CD4-positive, alpha-beta T cell (primary cell): ENCODE measurements at regions not wholly inside any gene's neighbourhood (a gene's known extent, or its start where the extent isn't known, plus 50 kb on each side); places are given as distances from the start of the nearest gene placed in this dataset.

Experiments
- ATAC-seq: fragments of 200-7000 bp; cut with Tn5 transposase; one replicate; pipeline ENCODE4 v1.10.0; 2022; ENCODE audit warnings: mild to moderate bottlenecking; ENCODE audit not compliant: poor library complexity
- CTCF ChIA-PET: fragments of 350-600 bp; sonication (Branson Sonifier 250); formaldehyde crosslinking; loops from one replicate; lab custom pipeline; 2021; ENCODE audit warnings: antibody characterized with exemption, inconsistent platforms; lab: Charles Lee
- POLR2A ChIA-PET: fragments of 350-600 bp; sonication (Branson Sonifier 250); formaldehyde crosslinking; loops from one replicate; lab custom pipeline; 2021; ENCODE audit warnings: antibody characterized with exemption, inconsistent platforms; lab: Charles Lee
- DNase-seq, 14 experiments: peaks; one replicate each; pipeline ENCODE4 v3.0.0-alpha.2; 2013 to 2020; ENCODE audit warnings: mixed read lengths in 2 of 14
- H3K27ac ChIP-seq, 2 donors: one replicate each; pipeline versions ENCODE4 v1.5.1 to v1.7.0; 2013; ENCODE audit warnings: low read length in 2 of 2, low read depth in 1 of 2, mild to moderate bottlenecking in 1 of 2
- H3K27me3 ChIP-seq, 2 experiments: 1 replicate in 1 of 2; 2 replicates in 1 of 2; pipeline versions ENCODE4 v1.6.1 to v1.7.0; 2013; ENCODE audit warnings: low read length in 2 of 2, control low read depth in 1 of 2, mild to moderate bottlenecking in 1 of 2, moderate library complexity in 1 of 2; ENCODE audit not compliant: insufficient read depth in 2 of 2, control insufficient read depth in 1 of 2
- H3K36me3 ChIP-seq: one replicate; pipeline ENCODE4 v1.6.1; 2013; ENCODE audit warnings: low read length, control low read depth; ENCODE audit not compliant: insufficient read depth
- H3K4me1 ChIP-seq: one replicate; pipeline ENCODE4 v1.6.1; 2013; ENCODE audit warnings: low read length, control low read depth; ENCODE audit not compliant: insufficient read depth
- H3K4me3 ChIP-seq: one replicate; pipeline ENCODE4 v1.5.1; 2013; ENCODE audit warnings: mild to moderate bottlenecking, low read length, moderate library complexity
- H3K9me3 ChIP-seq, 2 experiments: 1 replicate in 1 of 2; 2 replicates in 1 of 2; pipeline versions ENCODE4 v1.6.1 to v1.7.0; 2013; ENCODE audit warnings: low read length in 2 of 2, mild to moderate bottlenecking in 2 of 2, control low read depth in 1 of 2, moderate library complexity in 1 of 2; ENCODE audit not compliant: control insufficient read depth in 1 of 2, insufficient read depth in 1 of 2
- H3K27ac Mint-ChIP-seq: one replicate; pipeline ENCODE4 v1.8.0; 2020; ENCODE audit warnings: mixed read lengths
- H3K27me3 Mint-ChIP-seq: one replicate; pipeline ENCODE4 v1.8.0; 2021; ENCODE audit warnings: mixed read lengths
- H3K36me3 Mint-ChIP-seq: one replicate; pipeline ENCODE4 v1.8.0; 2021; ENCODE audit warnings: low read depth, mixed read lengths
- H3K4me1 Mint-ChIP-seq: one replicate; pipeline ENCODE4 v1.8.0; 2021; ENCODE audit warnings: low read depth, mixed read lengths
- H3K4me3 Mint-ChIP-seq: one replicate; pipeline ENCODE4 v1.8.0; 2020; ENCODE audit warnings: mild to moderate bottlenecking, mixed read lengths
- H3K9me3 Mint-ChIP-seq: one replicate; pipeline ENCODE4 v1.8.0; 2020; ENCODE audit warnings: mixed read lengths
- CTCF ChIP-seq: fragments of 200-600 bp; IDR thresholded peaks from one replicate; pipeline ENCODE4 v1.8.0; 2022; ENCODE audit warnings: antibody characterized with exemption, mild to moderate bottlenecking
- intact Hi-C, 2 experiments: fragments of 100-400 bp; cut with DNase I in 1 of 2; cut with micrococcal nuclease in 1 of 2; formaldehyde crosslinking; loops; one replicate each; pipeline versions ENCODE4 v1.15.1 to v1.9.0; 2023 to 2025; cut with DNase I, micrococcal nuclease

GRCh38 chr6:139530561-139530960, 156.1 kb upstream of the CITED2 start:
- Histone ChIP-seq H3K27ac (peak overlapping the region in 1 of 2 donors; percentile 56), H3K4me1 (peaks cover 34% of the 10 kb centered on the region), H3K27me3 (no peaks in the 10 kb centered on the region), H3K36me3 (no peaks in the 10 kb centered on the region), H3K4me3 (peak overlapping the region; percentile 9), H3K9me3 (no peaks in the 10 kb centered on the region)
- TF ChIP-seq CTCF, result no peak
- DNase-seq, result peak in 2 of 14 experiments; percentile 9 to 53
- Mint-ChIP-seq H3K27me3 (no peaks in the 10 kb centered on the region), H3K36me3 (no peaks in the 10 kb centered on the region), H3K9me3 (no peaks in the 10 kb centered on the region), H3K4me1 (peaks cover 35% of the 10 kb centered on the region), H3K4me3 (peak overlapping the region; percentile 62), H3K27ac (peak overlapping the region; percentile 83)
- peak; percentile 25 for ATAC-seq
- ChIA-PET POLR2A (interaction anchor here (1.2 to 2.1 kb wide), 3 partner anchors 10 to 156 kb away, joined by 3 to 19 read pairs (median 13); partner anchors contain the start of gene CITED2), CTCF (no interaction called here)
- intact Hi-C loops, result no loop called here

- Mint-ChIP-seq H3K4me1 (peaks cover 28% of the 10 kb centered on the region), H3K27ac (peak overlapping the region; percentile 10), H3K36me3 (no peaks in the 10 kb centered on the region), H3K27me3 (no peaks in the 10 kb centered on the region), H3K9me3 (no peaks in the 10 kb centered on the region), H3K4me3 (no peak overlapping the region)
- Histone ChIP-seq H3K36me3 (no peaks in the 10 kb centered on the region), H3K27me3 (no peaks in the 10 kb centered on the region), H3K27ac (no peak overlapping the region), H3K4me1 (peaks cover 25% of the 10 kb centered on the region), H3K4me3 (no peak overlapping the region), H3K9me3 (no peaks in the 10 kb centered on the region)
- TF ChIP-seq CTCF, result no peak
- intact Hi-C loops, result loop anchor here in 1 of 2 experiments (5.0 kb wide), 1 partner anchor 152 kb away; no protein-coding TSS in a partner anchor
- POLR2A ChIA-PET, result no interaction called here
- DNase-seq (no peak), ATAC-seq (no peak)
- CTCF ChIA-PET, result no interaction called here
These were observed 155.0 kb upstream of the CITED2 start for GRCh38 chr6:139529420-139529819.

- DNase-seq (no peak), ATAC-seq (no peak)
- H3K4me1 ChIP-seq, result peaks cover 16% of the 10 kb centered on the region
- H3K4me1 Mint-ChIP-seq, result peaks cover 18% of the 10 kb centered on the region
- H3K27ac ChIP-seq, result no peak overlapping the region
- no peaks in the 10 kb centered on the region for H3K36me3 ChIP-seq
- no peaks in the 10 kb centered on the region for H3K36me3 Mint-ChIP-seq
- no peaks in the 10 kb centered on the region for H3K27me3 ChIP-seq
- intact Hi-C loops, result loop anchor here in 1 of 2 experiments (5.0 kb wide), 1 partner anchor 151 kb away; no protein-coding TSS in a partner anchor
- no peak for TF ChIP-seq CTCF
- no peaks in the 10 kb centered on the region for H3K9me3 Mint-ChIP-seq
- H3K4me3 Mint-ChIP-seq, result no peak overlapping the region
- H3K9me3 ChIP-seq, result no peaks in the 10 kb centered on the region
- POLR2A ChIA-PET, result no interaction called here
- H3K4me3 ChIP-seq, result no peak overlapping the region
- CTCF ChIA-PET, result interaction anchor here (1.2 kb wide), 1 partner anchor 506 kb away, joined by 3 read pairs; no protein-coding TSS in a partner anchor
- H3K27ac Mint-ChIP-seq, result no peak overlapping the region
- no peaks in the 10 kb centered on the region for H3K27me3 Mint-ChIP-seq
These were observed 154.0 kb upstream of the CITED2 start for GRCh38 chr6:139528471-139528870.
